ENCODE measurements at regions not wholly inside any gene's neighbourhood (a gene's known extent, or its start where the extent isn't known, plus 50 kb on each side); places are given as distances from the start of the nearest gene placed in this dataset.

GRCh38 chr6:163707387-163708355, 293.2 kb downstream of the QKI start:
- peaks cover 58% of the 10 kb centered on the region for H3K4me1 ChIP-seq

GRCh38 chr6:163706500-163707087, 292.1 kb downstream of the QKI start:
- no peaks in the 10 kb centered on the region for H3K9me3 ChIP-seq
- no peak overlapping the region for H3K27ac ChIP-seq
- ATAC-seq (no peak), DNase-seq (peak; percentile 33)
- no peak overlapping the region for H3K4me3 ChIP-seq
- TF ChIP-seq CTCF (IDR thresholded peaks at IDR 0.05): no peak
- H3K4me1 ChIP-seq: peaks cover 53% of the 10 kb centered on the region
- H3K27me3 ChIP-seq: no peaks in the 10 kb centered on the region
- H3K36me3 ChIP-seq: no peaks in the 10 kb centered on the region
- intact Hi-C loops (cut with DNase I): no loop called here

More at GRCh38 chr6:163707387-163708355, 293.2 kb downstream of the QKI start:
- no peaks in the 10 kb centered on the region for H3K36me3 ChIP-seq
- no peak for TF ChIP-seq CTCF (IDR thresholded peaks at IDR 0.05)
- no peaks in the 10 kb centered on the region for H3K9me3 ChIP-seq
- peak overlapping the region; percentile 49 for H3K27ac ChIP-seq
- no peaks in the 10 kb centered on the region for H3K27me3 ChIP-seq
- intact Hi-C loops (cut with DNase I): no loop called here
- ATAC-seq (peak; percentile 7), DNase-seq (peak; percentile 47)
- no peak overlapping the region for H3K4me3 ChIP-seq

- no peak for TF ChIP-seq CTCF (IDR thresholded peaks at IDR 0.05)
- no peaks in the 10 kb centered on the region for H3K27me3 ChIP-seq
- intact Hi-C loops (cut with DNase I): no loop called here
- no peaks in the 10 kb centered on the region for H3K36me3 ChIP-seq
- no peak for ATAC-seq
- H3K9me3 ChIP-seq: no peaks in the 10 kb centered on the region
- no peak overlapping the region for H3K4me3 ChIP-seq
- H3K4me1 ChIP-seq: peaks cover 51% of the 10 kb centered on the region
- no peak overlapping the region for H3K27ac ChIP-seq
- no peak for DNase-seq
These were observed 291.4 kb downstream of the QKI start for GRCh38 chr6:163705923-163706322.

- no peaks in the 10 kb centered on the region for H3K9me3 ChIP-seq
- no peak overlapping the region for H3K27ac ChIP-seq
- no peak for TF ChIP-seq CTCF (IDR thresholded peaks at IDR 0.05)
- DNase-seq (no peak), ATAC-seq (no peak)
- H3K4me3 ChIP-seq: no peak overlapping the region
- H3K27me3 ChIP-seq: no peaks in the 10 kb centered on the region
- no peaks in the 10 kb centered on the region for H3K36me3 ChIP-seq
- peaks cover 21% of the 10 kb centered on the region for H3K4me1 ChIP-seq
- intact Hi-C loops (cut with DNase I): no loop called here
These were observed 288.2 kb downstream of the QKI start for GRCh38 chr6:163702736-163703135.

GRCh38 chr6:163701762-163702161, 287.2 kb downstream of the QKI start:
- Histone ChIP-seq H3K4me3 (no peak overlapping the region), H3K9me3 (no peaks in the 10 kb centered on the region), H3K27ac (peak overlapping the region; percentile 66), H3K27me3 (no peaks in the 10 kb centered on the region), H3K4me1 (peaks cover 11% of the 10 kb centered on the region), H3K36me3 (no peaks in the 10 kb centered on the region)
- no peak for TF ChIP-seq CTCF (IDR thresholded peaks at IDR 0.05)
- ATAC-seq (peak; percentile 78), DNase-seq (peak; percentile 8)
- intact Hi-C loops (cut with DNase I): no loop called here
